HG03342 (cell line): ENCODE measurements at regions not wholly inside any gene's neighbourhood (a gene's known extent, or its start where the extent isn't known, plus 50 kb on each side); places are given as distances from the start of the nearest gene placed in this dataset.
"Not testable (repeated sequence)": the region's sequence is repeated elsewhere in the genome, so short reads cannot be mapped to it uniquely, and the experiment has no call there.

ENCODE experiments used
- ATAC-seq: cut with Tn5 transposase; IDR thresholded peaks from one replicate; pipeline ENCODE4 v1.9.1; 2021; ENCODE audit warnings: mild to moderate bottlenecking, moderate library complexity; ENCODE audit not compliant: unreplicated experiment

DNA sequence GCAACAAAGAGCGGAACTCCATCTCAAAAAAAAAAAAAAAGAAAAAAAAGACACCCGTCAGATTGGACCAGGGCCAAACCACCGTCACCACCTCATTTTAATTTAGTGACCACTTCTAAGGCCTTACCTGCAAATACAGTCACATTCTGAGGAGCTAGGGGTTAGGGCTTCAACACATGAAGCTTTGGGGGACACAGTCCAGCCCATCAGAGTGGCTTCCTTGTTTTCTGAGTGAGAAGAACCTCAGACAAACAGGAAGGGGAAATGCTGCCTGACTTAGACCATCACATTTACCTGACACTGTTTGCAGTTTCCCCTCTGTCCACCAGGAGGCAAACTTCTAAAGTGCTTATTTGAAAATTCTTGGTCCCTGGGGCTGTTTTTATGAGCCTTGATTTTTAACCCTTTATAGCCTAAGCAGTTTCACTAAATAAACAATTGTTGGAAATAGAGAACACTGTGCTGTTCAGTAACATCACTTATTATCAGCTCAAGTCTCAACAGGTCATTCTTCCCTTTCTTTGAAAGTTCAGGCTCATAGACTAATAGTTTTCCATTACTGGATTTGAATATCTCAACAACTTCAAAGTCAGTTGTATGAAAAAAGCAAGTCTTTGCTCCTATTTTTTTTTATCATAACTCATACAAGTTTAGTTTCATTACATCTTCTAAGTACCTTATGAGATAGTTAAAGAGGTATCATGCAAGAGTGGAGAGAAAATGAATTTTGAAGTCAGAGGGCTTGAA, 74.9 kb upstream of the WASF3 start:
- ATAC-seq: peak; percentile 69

DNA sequence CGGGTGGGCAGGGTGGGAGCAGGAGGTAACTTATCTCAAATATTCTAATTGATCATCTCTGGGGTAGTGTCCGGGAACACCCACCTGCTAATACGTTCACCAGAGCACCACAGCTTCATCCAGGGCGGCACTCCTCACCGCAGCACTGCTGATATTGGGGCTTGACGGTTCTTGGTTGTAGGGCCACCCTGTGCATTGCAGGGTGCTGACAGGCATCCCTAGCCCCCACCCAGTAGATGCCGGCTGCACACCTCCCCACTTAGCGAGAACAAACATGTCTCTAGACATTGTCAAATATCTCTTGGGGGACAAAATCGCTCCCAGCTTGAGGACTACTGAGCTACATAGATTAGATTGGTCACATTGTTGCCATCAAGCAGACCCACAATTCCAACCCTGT, 73.9 kb upstream of the WASF3 start:
- ATAC-seq: no peak

DNA sequence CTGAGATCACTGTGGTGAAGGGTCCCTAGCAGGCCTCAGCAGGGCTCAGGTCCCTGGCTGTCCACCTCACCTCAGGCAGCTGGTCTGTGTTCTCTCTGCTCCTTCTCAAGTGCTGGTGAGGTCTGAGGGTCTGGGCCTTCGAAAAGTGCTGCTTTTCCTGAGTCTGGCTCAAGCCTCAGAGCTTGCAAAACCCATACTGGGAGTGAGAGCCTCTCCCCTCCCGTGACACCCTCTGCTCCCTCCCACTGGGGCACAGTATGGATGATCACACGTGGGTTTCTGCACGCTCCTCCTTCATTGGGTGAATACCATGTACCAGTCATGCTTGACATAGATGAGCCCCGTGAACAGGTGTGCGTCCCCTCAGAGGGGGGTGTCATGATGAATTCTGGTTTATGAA, 73.3 kb upstream of the WASF3 start:
- no peak for ATAC-seq

DNA sequence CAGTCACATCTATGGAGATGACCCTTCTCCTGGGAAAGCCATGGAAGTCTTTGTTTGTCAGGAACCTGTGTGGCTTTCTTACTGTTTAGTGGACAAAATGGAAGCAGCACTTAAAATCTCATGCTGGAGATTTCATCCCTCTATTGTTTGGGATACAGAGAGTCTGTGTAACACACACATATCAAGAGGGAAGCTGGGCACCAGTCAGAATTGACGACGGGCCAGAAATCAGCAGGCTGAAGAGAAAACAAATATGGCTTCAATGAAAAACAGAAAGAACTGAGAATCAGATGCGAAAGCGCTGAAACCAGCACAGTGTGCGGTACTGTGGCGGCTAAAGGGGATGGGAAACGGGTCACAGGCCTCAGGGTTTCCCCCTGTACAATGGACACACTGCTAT, 72.2 kb upstream of the WASF3 start:
- no peak for ATAC-seq

DNA sequence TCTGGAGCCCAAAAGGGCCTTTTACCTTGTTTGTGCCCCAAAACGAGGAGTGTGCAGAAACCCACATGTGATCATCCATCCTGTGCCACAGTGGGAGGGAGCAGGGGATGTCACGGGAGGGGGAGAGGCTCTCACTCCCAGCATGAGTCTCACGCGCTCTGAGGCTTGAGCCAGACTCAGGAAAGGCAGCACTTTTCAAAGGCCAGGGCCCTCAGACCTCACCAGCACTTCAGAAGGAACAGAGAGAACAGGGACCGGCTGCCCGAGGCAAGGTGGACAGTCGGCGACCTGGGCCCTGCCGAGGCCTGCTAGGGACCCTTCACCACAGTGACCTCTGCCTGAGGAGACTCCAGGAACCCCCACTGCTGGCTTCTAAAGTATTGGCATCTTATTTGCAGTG, 71.7 kb upstream of the WASF3 start:
- no peak for ATAC-seq

DNA sequence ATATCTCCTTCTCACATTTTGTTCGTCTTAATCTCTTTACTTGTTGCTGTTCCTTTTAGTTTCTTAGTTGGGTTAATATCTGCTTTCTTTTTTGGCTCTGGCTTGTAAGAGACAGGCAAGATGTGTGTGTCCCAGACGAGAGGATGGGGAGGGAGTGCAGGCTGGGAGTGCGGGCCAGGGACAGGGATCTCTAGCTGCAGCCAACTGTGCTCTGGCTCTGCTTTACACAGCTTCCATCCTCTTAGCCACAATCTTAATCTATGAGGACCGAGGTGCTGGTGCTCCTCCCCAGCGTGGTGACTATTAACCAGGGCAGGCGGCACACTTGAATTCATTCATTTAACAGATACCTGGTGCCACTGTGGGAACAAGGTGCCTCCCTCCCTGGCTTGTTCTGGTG, 70.9 kb upstream of the WASF3 start:
- ATAC-seq: no peak

DNA sequence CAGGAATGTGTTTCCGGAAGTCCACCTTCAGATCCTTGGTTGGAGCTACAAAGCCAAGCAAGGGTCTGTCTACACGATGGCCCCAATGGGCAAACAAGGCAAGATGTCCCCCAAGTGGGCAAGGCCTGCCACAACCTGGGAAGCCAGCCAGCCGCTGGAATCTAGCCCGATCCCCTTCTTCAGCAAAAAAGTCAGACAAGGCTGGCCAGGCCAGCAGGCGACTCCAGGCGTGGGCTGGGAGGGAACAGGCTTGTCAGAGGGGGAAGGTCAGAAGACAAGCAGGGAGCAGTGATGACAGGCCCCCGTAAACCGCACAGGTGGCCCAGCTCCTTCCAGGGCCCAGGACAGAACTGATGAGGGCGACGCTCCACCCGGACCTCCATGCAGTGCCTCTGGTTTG, 69.7 kb upstream of the WASF3 start:
- ATAC-seq: no peak

DNA sequence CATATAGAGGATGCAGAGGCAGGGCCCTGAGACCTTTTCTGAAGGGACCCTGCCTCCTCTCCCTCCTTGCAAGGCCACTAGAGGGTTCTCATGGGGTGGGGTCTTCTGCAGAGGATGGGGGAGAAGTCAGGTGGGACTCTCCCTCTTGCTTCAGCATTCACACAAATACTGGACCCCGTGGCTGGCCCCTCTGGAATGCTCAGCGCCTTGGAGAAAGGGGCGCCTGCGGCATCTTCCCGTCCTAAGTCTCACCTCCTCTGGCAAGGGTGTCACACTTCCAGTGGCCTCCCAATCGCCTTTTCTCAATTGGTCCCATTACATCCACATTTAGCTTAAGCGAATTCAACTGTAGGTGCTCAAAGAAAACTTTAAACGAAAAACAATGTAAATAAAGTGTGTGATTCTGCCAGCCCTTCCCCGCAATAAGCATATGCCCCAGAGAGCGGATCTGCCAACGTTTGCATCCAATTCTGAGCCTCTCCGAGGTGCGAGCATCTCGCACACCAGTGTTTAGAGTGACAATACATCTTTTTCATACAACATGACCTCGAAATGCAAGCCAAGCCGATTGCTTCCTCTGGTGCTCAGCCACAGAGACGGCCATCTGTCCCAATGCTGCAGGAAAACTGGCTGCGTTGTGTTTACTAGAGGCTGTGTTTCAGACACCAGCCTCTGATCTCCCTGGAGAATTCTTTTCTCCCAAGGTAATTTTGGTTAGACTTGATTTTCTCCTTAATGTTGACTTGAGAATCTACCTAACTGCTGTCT, 69.1 kb upstream of the WASF3 start:
- no peak for ATAC-seq

DNA sequence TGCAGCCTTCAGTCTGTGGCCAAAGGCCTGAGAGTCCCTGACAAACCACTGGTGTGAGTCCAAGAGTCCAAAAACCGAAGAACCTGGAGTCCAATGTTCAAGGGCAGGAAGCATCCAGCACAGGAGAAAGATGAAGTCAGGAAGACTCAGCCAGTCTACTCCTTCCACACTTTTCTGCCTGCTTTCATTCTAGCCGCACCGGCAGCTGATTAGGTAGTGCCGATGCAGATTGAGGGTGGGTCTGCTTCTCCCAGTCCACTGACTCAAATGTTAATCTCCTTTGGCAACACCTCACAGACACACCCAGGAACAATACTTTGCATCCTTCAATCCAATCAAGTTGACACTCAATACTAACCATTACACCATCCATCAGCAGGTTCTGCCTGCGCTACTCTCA, 65.2 kb upstream of the WASF3 start:
- not testable (repeated sequence) for ATAC-seq

DNA sequence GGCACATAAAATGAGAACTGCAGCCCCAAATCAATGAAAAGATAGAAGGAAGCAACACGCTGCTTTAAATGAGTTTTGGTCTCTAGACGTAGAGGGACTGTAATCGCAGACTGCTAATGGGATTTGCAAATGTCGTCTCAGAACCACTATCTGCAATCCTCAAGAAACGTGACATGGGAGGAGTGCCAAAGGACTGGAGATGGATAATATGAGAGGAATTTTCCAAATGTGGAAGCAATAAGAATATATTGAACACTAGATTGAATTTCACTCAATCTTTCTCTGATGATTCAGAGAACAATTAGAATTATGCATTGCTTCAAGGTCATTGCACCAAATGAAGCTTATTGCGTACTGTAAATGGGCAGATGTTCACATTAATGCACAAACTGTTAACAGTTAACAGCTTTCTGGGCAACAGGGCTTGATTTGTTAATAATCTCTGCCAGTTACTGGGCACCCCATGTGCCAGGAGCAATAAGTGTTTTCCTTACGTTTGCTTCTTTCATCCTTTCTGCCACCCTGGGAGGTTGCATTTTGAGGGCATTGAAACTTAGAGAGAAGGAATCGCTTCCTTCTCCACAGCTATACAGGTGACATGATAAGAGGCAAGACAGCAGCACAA, 62.8 kb upstream of the WASF3 start:
- no peak for ATAC-seq

DNA sequence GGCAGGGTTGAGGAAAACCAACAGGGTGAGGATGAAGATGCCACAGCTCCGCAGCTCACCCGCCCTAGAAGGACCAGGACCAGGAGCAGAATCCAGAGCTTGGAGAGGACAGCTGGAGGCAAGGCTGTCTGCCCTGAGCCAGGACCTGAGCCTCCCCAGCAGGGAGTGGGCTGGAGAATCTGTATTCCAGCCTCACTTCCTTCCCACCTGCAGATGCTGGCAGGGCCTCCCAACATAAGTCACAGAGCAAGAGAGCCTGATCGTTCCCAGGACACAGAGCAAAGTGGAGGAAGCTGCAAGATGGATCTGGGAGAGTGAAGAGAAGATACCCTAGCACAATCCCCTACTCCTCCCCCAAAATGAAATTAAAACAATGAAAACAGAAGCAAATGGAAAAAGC, 61.7 kb upstream of the WASF3 start:
- ATAC-seq: no peak

DNA sequence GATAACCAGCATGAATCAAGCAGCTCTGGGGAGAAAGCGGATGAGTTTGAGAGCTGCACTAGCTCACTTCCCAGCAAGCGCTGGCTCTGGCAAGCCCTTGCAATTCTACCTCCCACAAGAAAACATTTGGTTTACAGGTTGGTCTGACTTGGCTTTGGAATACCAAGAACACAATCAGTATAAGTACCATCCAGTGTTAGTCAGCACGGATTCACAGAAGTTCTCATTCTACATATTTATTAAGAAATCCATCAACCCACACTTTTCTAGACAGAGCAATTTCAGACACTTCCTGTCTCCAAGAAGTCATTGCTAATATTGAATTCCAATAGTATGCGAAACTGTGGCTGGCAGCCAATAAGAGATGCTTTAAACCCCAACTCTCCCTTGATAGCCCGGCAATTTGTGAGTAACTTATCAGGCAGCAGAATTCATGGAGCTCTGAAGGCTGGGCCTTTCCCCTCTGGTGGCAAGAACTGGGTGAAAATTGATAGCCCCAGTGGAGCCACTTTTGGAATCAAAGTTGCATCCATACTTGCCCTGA, 59.4 kb upstream of the WASF3 start:
- ATAC-seq: no peak

DNA sequence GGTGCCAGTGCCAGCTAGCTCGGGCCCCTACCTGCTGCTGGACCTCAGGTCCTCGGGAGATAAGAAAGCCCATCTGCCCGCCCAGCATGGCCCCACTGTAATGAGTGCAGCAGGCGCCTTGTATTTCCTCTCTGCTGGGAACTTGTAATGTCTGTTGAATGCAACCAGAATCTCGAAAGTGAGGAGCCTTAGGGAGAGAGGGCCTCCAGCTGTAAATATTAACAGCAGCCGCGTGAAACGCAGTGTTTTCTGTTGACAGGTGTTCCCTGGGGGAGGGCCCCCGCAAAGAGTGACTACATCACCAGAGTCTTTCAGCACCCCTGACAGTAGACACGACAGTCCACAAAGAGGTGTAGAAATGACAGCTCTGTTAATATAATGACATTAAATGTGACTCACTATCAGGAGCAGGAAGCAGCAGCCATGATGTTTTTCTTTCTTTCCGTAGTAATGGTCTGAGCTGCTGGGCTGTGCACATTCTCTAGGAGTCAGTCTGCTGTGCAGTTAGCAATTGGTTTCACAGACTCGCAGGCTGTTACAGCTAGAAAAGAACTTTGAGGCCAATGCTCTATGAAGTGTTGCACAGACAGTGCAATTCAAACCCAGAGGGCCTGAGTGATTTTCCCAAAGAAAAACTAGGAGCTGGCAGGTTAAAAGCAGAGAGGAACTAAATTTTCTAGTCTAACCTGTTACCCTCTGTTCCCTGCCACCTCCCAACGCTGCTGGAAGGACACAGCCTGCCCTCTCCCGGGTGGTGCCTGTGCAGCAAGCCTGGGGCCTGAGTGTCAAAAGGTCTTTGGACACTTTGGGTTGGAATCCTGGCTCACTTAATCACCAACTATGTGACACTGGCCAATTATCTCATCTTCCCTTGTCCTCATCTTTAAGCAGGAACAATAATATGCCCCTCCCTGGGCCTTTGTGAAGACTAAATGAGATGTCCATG, 58.6 kb upstream of the WASF3 start:
- ATAC-seq: no peak

DNA sequence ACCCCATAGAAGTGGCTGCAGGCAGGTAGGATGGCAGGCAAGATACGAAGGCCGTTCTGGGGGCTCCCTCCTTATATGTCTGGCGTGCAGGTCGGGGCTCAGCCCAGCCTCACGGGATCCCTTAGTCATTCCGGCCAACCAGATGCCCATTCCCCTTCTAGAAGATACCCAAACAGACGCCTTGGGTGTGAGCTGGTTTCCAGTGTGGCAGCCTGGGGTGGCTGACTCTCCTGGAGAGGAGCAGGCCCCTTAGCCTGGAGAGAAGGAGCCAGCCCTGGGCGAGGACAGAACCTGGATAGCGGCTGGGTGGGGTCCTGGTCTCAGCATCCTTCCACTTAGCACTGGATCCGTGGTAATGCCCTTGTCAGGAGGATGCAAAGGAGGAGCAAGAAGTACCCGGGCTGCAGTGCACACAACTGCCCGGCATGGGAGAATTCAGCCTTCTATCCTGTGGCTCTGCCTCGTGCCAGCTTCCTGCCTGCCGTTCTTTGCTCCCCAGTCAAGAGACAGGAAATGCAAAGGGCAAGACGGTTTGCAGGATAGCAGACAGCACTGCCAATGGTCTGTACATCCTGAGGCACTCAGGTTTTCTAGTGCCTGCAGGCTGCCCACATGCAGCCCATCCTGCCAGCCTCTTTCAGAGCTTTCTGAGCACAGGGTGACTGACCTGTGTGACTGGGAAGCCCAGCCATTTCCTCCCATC, 56.7 kb upstream of the WASF3 start:
- ATAC-seq: no peak

DNA sequence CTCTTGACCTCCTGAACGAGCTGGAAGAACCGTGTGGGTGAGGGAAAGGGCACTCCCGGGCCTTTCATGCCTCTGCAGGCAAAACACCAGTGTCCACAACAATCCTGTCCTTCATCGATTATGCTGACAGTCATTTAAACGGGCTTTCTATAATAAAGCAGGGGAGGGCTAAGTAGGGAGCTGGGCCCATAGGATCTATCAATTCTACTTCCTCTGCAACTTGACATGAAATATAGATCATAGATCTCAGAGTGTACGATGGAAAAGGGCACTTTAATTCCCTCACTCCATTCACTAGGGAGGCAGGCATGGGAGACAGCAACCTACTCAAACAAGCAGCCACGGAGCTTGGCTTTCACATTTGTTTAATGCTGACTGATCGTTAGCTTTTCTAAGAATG, 55.8 kb upstream of the WASF3 start:
- no peak for ATAC-seq

DNA sequence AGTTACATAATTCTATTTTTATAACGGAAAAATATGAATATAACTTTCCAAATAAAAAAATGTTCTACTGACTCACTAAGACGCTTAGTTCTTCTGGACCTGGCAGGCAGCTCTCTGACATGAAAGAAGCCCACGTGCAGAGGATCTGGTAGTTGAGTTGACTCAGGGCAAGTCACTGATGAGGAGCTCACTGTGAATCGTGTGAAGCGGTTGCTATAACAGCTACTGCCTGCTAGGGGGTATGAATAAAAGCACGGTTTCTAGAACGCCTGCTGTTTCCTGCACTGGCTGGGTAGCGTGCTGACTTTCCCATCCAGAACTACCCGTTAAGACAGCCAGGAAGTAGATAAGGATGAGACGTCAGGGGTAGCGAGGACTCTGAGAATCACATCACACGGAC, 54.7 kb upstream of the WASF3 start:
- no peak for ATAC-seq

DNA sequence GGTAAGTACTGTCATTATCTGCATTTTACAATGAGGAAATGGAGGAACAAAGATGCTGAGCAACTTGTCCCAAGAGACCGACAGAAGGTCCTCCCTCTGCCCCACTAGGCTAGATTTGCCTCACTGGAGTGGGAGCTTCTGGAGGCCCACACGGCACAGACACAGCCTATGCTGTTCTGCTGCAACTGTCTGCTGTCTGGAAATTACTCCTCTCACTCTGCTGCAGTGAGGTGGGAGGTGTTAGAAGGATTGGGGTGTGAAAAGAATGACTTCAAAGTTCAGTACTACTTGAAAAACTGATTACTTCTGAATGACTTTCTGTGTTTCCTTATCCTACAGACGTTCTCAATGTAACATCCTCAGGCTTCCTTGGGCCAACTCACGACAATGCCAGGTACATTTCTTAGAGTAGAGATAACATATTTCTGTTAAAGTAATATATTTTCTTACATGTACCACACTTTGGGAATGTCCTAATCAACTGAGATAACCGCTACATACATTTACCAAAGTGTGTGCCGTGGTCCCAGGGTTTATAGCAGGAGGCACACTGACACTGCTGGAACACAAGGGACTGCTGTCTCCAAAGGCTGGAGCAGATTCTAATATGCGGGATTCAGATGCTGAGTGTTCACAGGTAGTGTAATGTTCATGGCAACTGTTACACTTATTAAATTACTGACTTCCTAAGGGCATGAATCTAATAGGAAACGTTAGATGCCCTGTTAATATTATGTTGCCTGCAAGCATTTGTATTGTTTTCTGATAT, 53.5 kb upstream of the WASF3 start:
- ATAC-seq: no peak
